ENCODE measurements at regions not wholly inside any gene's neighbourhood (a gene's known extent, or its start where the extent isn't known, plus 50 kb on each side); places are given as distances from the start of the nearest gene placed in this dataset.

- no peak overlapping the region for H3K27ac ChIP-seq
- H2AFZ ChIP-seq (ENCODE audit: low read depth): no peak overlapping the region
- H3K79me2 ChIP-seq (ENCODE audit: insufficient read depth, low read depth): no peaks in the 10 kb centered on the region
- TF ChIP-seq CTCF (conservative IDR thresholded peaks at IDR 0.05; ENCODE audit: low read depth, low read length): no peak
- H3K4me2 ChIP-seq: no peak overlapping the region
- no peak overlapping the region for H3K4me3 ChIP-seq (IDR thresholded peaks at IDR 0.05; ENCODE audit: insufficient read depth, low read depth, low read length)
- no peaks in the 10 kb centered on the region for H3K36me3 ChIP-seq (ENCODE audit: insufficient read depth)
- no peaks in the 10 kb centered on the region for H4K20me1 ChIP-seq (ENCODE audit: insufficient read depth)
- H3K9ac ChIP-seq: no peak overlapping the region
- no peaks in the 10 kb centered on the region; the same call in 1 of the 2 replicates for H3K27me3 ChIP-seq (ENCODE audit: insufficient read depth, low read depth)
- H3K4me1 ChIP-seq (ENCODE audit: low read depth, poor library complexity, severe bottlenecking): peaks cover 49% of the 10 kb centered on the region
These were observed 206.4 kb upstream of the ID2 start for GRCh38 chr2:8475349-8476031.

DNA sequence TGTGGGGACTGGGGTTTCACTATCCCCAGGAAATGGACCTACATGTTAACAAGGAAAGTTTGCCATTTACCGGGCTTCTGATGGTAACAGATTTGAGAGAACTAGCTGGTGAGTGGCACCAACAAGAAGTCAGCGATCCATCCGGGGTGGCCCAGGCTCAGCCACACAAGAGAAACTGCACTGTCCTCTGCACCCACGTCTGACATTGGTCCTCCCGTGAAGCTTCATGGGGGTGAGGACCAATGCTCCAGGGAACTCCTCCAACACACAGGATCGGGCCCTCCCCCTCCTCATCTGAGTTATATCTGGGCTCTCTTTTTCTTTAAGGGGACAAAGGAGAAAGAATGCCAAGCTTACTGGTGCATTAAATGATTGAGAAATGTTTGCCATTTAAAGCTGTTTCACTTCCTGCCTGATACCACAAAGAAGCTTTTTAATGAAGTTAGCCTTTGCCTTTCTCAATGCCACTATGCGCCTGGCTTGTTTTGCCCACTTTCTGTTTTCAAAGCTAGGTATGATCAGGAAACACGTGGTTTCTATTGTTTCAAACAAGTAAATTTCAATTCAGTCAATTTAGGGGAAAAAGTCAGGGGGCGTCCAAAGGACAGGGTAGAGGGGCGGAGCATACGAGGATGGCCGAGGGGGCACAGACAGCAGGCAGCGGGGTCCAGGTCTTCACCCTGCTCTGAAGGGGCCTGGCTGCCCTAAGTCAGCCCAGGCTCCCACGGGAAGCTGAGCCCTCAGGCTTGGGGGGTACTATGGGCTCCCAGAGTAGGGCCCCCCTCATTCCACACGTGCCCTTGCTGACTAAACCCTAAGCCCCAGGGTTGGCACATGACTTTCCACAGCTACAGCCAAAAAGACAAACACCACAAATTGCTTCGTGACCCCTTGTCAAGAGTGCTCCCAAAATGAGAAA lies 204.0 kb upstream of the ID2 start:
- H3K79me2 ChIP-seq (ENCODE audit: insufficient read depth, low read depth): no peaks in the 10 kb centered on the region
- H3K27me3 ChIP-seq (ENCODE audit: insufficient read depth, low read depth): no peaks in the 10 kb centered on the region; the same call in 1 of the 2 replicates
- H3K4me3 ChIP-seq (IDR thresholded peaks at IDR 0.05; ENCODE audit: insufficient read depth, low read depth, low read length): no peak overlapping the region
- TF ChIP-seq CTCF (conservative IDR thresholded peaks at IDR 0.05; ENCODE audit: low read depth, low read length): no peak
- peak overlapping the region; percentile 48 for H3K4me2 ChIP-seq
- no peaks in the 10 kb centered on the region for H3K36me3 ChIP-seq (ENCODE audit: insufficient read depth)
- no peak overlapping the region for H3K27ac ChIP-seq
- no peaks in the 10 kb centered on the region for H4K20me1 ChIP-seq (ENCODE audit: insufficient read depth)
- peaks cover 63% of the 10 kb centered on the region for H3K4me1 ChIP-seq (ENCODE audit: low read depth, poor library complexity, severe bottlenecking)
- H2AFZ ChIP-seq (ENCODE audit: low read depth): 0 out of 2 replicates have a peak overlapping the region, but pooled peaks have one; percentile 8
- no peak overlapping the region for H3K9ac ChIP-seq

DNA sequence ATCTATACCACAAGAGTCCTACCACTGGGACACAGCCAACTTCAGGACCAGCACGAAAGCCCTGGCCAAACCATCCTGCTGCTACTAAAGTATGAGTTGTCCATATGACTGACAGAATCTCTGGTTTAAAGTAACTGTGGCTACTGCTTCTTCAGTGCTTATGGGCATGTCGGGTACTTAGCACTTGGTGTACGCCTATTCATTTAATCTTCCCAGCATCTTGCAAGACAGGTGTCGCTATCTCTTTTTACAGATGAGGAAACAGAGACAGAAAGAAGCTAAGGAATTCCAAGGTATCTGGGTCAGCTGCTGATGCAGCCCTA lies 203.4 kb upstream of the ID2 start:
- H3K27ac ChIP-seq: no peak overlapping the region
- no peak overlapping the region for H3K4me3 ChIP-seq (IDR thresholded peaks at IDR 0.05; ENCODE audit: insufficient read depth, low read depth, low read length)

GRCh38 chr2:8479298-8479697 lies 202.6 kb upstream of the ID2 start:
- Histone ChIP-seq H3K4me3 (IDR thresholded peaks at IDR 0.05; ENCODE audit: insufficient read depth, low read depth, low read length) (no peak overlapping the region), H3K4me2 (no peak overlapping the region), H3K4me1 (ENCODE audit: low read depth, poor library complexity, severe bottlenecking) (peaks cover 72% of the 10 kb centered on the region), H3K36me3 (ENCODE audit: insufficient read depth) (no peaks in the 10 kb centered on the region), H3K9ac (no peak overlapping the region), H3K27me3 (ENCODE audit: insufficient read depth, low read depth) (no peaks in the 10 kb centered on the region; the same call in 1 of the 2 replicates), H3K79me2 (ENCODE audit: insufficient read depth, low read depth) (no peaks in the 10 kb centered on the region), H4K20me1 (ENCODE audit: insufficient read depth) (no peaks in the 10 kb centered on the region), H3K27ac (no peak overlapping the region), H2AFZ (ENCODE audit: low read depth) (no peak overlapping the region)
- TF ChIP-seq CTCF (conservative IDR thresholded peaks at IDR 0.05; ENCODE audit: low read depth, low read length): no peak

More for the DNA sequence above, 203.4 kb upstream of the ID2 start:
- H2AFZ ChIP-seq (ENCODE audit: low read depth): no peak overlapping the region
- peaks cover 67% of the 10 kb centered on the region for H3K4me1 ChIP-seq (ENCODE audit: low read depth, poor library complexity, severe bottlenecking)
- no peak for TF ChIP-seq CTCF (conservative IDR thresholded peaks at IDR 0.05; ENCODE audit: low read depth, low read length)
- H3K36me3 ChIP-seq (ENCODE audit: insufficient read depth): no peaks in the 10 kb centered on the region
- peak overlapping the region; percentile 48; the same call in 1 of the 2 replicates for H3K4me2 ChIP-seq
- no peak overlapping the region for H3K9ac ChIP-seq
- H3K79me2 ChIP-seq (ENCODE audit: insufficient read depth, low read depth): no peaks in the 10 kb centered on the region
- H3K27me3 ChIP-seq (ENCODE audit: insufficient read depth, low read depth): no peaks in the 10 kb centered on the region; the same call in 1 of the 2 replicates
- H4K20me1 ChIP-seq (ENCODE audit: insufficient read depth): no peaks in the 10 kb centered on the region

Data from KMS-11 (cell line).